PFSK-1 (cell line): ENCODE measurements at regions not wholly inside any gene's neighbourhood (a gene's known extent, or its start where the extent isn't known, plus 50 kb on each side); places are given as distances from the start of the nearest gene placed in this dataset.

Experiments used
- FOXP2 ChIP-seq: optimal IDR thresholded peaks from 2 replicates; pipeline ENCODE3; 2011; ENCODE audit warnings: borderline replicate concordance, control low read depth, inconsistent platforms; ENCODE audit not compliant: insufficient read depth; ENCODE audit errors: extremely low read length, extremely low read depth
- POLR2AphosphoS5 ChIP-seq: IDR thresholded peaks from 2 replicates; pipeline ENCODE4 v1.6.1; 2012; ENCODE audit warnings: low read depth, mild to moderate bottlenecking, control low read depth, low read length, moderate library complexity
- SIN3A ChIP-seq: IDR thresholded peaks from 2 replicates; pipeline ENCODE4 v1.6.1; 2012; ENCODE audit warnings: mild to moderate bottlenecking, low read length, moderate library complexity, borderline replicate concordance; ENCODE audit not compliant: insufficient read depth
- TAF1 ChIP-seq: IDR thresholded peaks from 2 replicates; pipeline ENCODE4 v1.6.1; 2012; ENCODE audit warnings: low read length, control low read depth, borderline replicate concordance; ENCODE audit not compliant: insufficient read depth
- TF ChIP-seq, protein P1 (sequence below), 2 experiments: IDR thresholded peaks; 2 replicates each; pipeline versions ENCODE4 v1.6.1 to v1.8.0; 2011 to 2012; ENCODE audit warnings: low read depth in 2 of 2, low read length in 2 of 2, control low read depth in 1 of 2, inconsistent platforms in 1 of 2, mild to moderate bottlenecking in 1 of 2, moderate library complexity in 1 of 2; ENCODE audit not compliant: insufficient read depth in 1 of 2

DNA sequence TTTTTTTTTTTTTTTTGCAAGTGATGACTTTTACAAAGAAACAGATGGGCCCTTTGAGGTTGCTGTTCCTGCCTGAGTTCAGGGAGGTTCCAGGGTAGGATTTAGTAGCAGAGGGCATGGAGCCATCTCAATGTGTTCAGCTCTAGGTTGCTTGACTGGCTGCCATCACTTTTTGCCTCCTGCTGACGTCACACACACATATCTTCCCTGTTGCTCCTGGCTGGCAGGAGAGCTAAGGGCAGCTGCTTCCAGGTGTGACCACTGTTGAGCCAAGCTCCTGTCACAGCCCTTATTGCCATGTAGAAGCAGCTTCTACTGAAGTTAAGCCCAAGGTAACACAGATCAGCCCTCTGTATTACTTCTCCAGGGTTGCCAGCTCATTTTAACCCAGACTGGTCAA, 394.2 kb upstream of the SPRED2 start:
- TF ChIP-seq SIN3A (no peak), TAF1 (no peak), FOXP2 (no peak), POLR2AphosphoS5 (no peak)
- TF ChIP-seq, protein P1, sequence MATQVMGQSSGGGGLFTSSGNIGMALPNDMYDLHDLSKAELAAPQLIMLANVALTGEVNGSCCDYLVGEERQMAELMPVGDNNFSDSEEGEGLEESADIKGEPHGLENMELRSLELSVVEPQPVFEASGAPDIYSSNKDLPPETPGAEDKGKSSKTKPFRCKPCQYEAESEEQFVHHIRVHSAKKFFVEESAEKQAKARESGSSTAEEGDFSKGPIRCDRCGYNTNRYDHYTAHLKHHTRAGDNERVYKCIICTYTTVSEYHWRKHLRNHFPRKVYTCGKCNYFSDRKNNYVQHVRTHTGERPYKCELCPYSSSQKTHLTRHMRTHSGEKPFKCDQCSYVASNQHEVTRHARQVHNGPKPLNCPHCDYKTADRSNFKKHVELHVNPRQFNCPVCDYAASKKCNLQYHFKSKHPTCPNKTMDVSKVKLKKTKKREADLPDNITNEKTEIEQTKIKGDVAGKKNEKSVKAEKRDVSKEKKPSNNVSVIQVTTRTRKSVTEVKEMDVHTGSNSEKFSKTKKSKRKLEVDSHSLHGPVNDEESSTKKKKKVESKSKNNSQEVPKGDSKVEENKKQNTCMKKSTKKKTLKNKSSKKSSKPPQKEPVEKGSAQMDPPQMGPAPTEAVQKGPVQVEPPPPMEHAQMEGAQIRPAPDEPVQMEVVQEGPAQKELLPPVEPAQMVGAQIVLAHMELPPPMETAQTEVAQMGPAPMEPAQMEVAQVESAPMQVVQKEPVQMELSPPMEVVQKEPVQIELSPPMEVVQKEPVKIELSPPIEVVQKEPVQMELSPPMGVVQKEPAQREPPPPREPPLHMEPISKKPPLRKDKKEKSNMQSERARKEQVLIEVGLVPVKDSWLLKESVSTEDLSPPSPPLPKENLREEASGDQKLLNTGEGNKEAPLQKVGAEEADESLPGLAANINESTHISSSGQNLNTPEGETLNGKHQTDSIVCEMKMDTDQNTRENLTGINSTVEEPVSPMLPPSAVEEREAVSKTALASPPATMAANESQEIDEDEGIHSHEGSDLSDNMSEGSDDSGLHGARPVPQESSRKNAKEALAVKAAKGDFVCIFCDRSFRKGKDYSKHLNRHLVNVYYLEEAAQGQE (IDR thresholded peaks at IDR 0.05; ENCODE audit: insufficient read depth in 1 of 2, low read depth in 2 of 2, low read length in 2 of 2), result no peak

DNA sequence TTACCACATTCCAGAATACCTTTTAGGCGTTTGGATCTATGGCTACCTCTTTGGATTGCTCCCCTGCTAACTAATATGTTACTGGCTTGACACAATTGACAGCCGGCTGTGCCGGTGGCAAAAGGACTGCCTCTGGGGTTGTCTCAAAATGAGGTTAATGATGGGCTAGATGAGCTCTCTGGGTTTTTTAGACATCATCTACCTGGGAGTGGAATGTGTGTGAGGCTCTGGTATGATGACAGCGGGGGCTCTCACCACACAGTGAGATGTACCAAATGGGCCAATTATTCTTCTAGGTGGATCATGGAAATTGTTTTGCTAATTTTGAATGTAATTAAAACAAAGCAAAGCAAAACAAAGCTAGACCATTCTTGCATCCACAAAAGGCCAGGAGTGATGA, 391.1 kb upstream of the SPRED2 start:
- TF ChIP-seq TAF1 (no peak), POLR2AphosphoS5 (no peak), SIN3A (no peak), FOXP2 (no peak)
- TF ChIP-seq, protein P1 (IDR thresholded peaks at IDR 0.05; ENCODE audit: insufficient read depth in 1 of 2, low read depth in 2 of 2, low read length in 2 of 2), result no peak

DNA sequence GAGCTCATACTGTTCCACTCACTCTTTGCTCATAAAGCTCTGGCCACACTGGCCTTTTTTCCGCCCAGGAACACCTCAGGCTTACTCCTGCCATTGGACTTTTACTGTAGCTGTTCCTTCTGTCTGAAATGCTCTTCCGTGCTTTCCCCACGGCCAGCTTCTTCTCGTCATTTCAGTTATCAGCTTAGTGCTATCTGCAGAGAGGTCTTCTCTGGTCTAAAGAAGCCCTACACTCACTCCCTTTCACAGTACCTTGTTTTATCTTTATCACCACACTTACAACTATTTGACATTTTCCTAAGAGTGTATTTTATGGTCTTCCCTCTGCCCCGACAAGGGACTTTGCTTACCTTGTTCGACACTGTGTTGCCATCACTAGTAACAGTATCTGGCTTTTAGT, 388.1 kb upstream of the SPRED2 start:
- no peak for TF ChIP-seq FOXP2
- TF ChIP-seq SIN3A, result no peak
- TF ChIP-seq TAF1, result no peak
- TF ChIP-seq, protein P1 (IDR thresholded peaks at IDR 0.05; ENCODE audit: insufficient read depth in 1 of 2, low read depth in 2 of 2, low read length in 2 of 2), result no peak
- TF ChIP-seq POLR2AphosphoS5, result no peak

DNA sequence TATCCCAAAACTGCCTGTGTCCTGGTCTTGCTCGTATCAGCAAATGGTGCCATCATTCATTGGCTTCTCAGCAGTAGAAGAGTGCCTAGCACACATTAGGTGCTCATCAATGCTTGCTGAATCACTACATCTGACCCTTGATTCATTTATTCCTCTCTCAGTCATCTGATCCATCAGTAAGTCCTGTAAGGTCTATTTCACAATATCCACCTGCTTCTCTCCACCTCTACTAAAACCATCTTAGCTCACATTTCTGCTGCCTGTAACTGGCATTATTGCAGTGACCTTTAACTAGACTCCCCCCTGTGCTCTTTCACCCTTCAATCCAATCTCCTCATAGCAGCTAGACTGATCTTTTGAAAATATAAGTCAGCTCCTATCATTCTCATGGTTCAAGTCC, 387.6 kb upstream of the SPRED2 start:
- TF ChIP-seq, protein P1 (IDR thresholded peaks at IDR 0.05; ENCODE audit: insufficient read depth in 1 of 2, low read depth in 2 of 2, low read length in 2 of 2), result no peak
- TF ChIP-seq POLR2AphosphoS5 (no peak), TAF1 (no peak), FOXP2 (no peak), SIN3A (no peak)
